ENCODE measurements at regions not wholly inside any gene's neighbourhood (a gene's known extent, or its start where the extent isn't known, plus 50 kb on each side); places are given as distances from the start of the nearest gene placed in this dataset.

DNA sequence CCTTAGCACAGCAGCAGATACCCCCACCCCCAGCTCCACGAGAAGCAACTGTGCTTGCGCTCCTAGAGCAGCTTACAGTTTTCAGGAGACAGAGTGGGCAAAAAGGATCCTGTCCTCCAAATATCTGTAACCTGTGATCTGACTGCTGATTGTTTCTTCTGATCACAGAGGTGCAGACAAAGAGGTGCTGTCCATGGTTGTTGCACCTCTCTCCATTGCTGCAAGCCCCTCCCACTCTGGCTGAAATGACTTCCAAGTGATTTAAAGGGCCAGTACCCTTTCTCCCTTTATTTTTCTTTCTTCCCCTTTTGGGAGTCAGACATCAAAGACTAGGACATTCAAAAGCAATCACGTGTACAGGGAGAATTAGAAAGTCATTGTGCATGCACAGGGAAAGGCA lies 205.3 kb upstream of the GEMIN8 start:
- no peak for ATAC-seq
- 49% methylated on average over 3 of the region's 3 CpGs for WGBS (ENCODE audit: insufficient coverage)
- H3K27ac Mint-ChIP-seq: no peak overlapping the region
- peaks cover 0 to 9% of the 10 kb centered on the region in 2 donors for H3K9me3 Mint-ChIP-seq
- no peaks in the 10 kb centered on the region for H3K27me3 ChIP-seq (ENCODE audit: control insufficient read depth, insufficient read depth, low read length)
- no peak for DNase-seq
- no peak overlapping the region for H3K4me3 ChIP-seq (ENCODE audit: low read length)
- H3K27ac ChIP-seq (ENCODE audit: low read length): no peak overlapping the region
- H3K4me3 Mint-ChIP-seq: no peak overlapping the region
- TF ChIP-seq, protein P1, sequence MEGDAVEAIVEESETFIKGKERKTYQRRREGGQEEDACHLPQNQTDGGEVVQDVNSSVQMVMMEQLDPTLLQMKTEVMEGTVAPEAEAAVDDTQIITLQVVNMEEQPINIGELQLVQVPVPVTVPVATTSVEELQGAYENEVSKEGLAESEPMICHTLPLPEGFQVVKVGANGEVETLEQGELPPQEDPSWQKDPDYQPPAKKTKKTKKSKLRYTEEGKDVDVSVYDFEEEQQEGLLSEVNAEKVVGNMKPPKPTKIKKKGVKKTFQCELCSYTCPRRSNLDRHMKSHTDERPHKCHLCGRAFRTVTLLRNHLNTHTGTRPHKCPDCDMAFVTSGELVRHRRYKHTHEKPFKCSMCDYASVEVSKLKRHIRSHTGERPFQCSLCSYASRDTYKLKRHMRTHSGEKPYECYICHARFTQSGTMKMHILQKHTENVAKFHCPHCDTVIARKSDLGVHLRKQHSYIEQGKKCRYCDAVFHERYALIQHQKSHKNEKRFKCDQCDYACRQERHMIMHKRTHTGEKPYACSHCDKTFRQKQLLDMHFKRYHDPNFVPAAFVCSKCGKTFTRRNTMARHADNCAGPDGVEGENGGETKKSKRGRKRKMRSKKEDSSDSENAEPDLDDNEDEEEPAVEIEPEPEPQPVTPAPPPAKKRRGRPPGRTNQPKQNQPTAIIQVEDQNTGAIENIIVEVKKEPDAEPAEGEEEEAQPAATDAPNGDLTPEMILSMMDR (IDR thresholded peaks at IDR 0.05): no peak
- no peaks in the 10 kb centered on the region for H3K36me3 ChIP-seq (ENCODE audit: control insufficient read depth, insufficient read depth, low read length)
- H3K4me1 ChIP-seq (ENCODE audit: control insufficient read depth, insufficient read depth, low read length): no peaks in the 10 kb centered on the region
- H3K36me3 Mint-ChIP-seq: no peaks in the 10 kb centered on the region
- intact Hi-C loops (cut with micrococcal nuclease): no loop called here
- H3K9me3 ChIP-seq (ENCODE audit: control insufficient read depth, insufficient read depth, low read length): no peaks in the 10 kb centered on the region
- H3K4me1 Mint-ChIP-seq: no peaks in the 10 kb centered on the region
- H3K27me3 Mint-ChIP-seq (ENCODE audit: low read depth in 2 of 2): no peaks in the 10 kb centered on the region

DNA sequence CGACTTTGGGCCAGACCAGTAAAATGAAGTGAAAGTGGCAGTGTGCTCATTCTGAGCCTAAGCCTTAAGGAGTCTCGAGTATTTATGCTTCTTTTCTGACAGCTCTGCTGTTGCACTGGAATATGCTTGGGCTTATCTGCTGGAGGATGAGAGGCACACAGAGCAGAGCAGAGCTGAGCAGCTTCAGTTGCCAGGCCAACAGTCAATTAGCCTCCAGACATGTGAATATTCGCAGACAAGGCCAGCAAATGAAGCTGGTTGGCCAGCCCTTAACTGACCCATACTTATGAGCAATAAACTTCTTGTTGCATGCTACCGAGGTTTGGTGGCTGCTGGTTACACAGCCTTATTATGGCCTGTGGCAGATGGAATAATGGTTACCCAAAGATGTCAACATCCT lies 203.0 kb upstream of the GEMIN8 start:
- Histone ChIP-seq H3K4me1 (ENCODE audit: control insufficient read depth, insufficient read depth, low read length) (no peaks in the 10 kb centered on the region), H3K9me3 (ENCODE audit: control insufficient read depth, insufficient read depth, low read length) (no peaks in the 10 kb centered on the region), H3K36me3 (ENCODE audit: control insufficient read depth, insufficient read depth, low read length) (no peaks in the 10 kb centered on the region), H3K4me3 (ENCODE audit: low read length) (no peak overlapping the region), H3K27me3 (ENCODE audit: control insufficient read depth, insufficient read depth, low read length) (no peaks in the 10 kb centered on the region), H3K27ac (ENCODE audit: low read length) (no peak overlapping the region)
- ATAC-seq: no peak
- Mint-ChIP-seq H3K36me3 (no peaks in the 10 kb centered on the region), H3K4me1 (no peaks in the 10 kb centered on the region), H3K9me3 (peaks cover 0 to 8% of the 10 kb centered on the region in 2 donors), H3K4me3 (no peak overlapping the region), H3K27ac (no peak overlapping the region), H3K27me3 (ENCODE audit: low read depth in 2 of 2) (no peaks in the 10 kb centered on the region)
- intact Hi-C loops (cut with micrococcal nuclease): no loop called here
- 79% methylated on average over 3 of the region's 4 CpGs for WGBS (ENCODE audit: insufficient coverage)
- no peak for DNase-seq
- TF ChIP-seq, protein P1 (IDR thresholded peaks at IDR 0.05): no peak

DNA sequence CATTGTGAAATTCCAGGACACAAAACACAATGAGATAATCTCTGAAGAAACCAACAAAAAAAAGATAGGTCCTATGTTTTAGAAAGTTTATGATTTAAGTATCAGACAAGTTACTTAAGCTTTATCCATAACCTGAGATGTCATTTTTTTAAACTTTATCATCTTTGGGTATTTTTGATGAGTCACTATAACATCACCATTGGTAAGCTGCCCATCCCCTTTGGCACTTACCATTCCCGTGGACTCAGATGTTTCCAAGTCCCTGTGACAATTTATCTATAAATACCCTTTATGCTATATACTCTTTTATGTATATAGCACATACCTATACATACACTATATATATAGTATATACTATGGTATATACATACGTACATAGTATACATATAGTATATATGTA lies 198.9 kb upstream of the GEMIN8 start:
- Mint-ChIP-seq H3K4me3 (no peak overlapping the region), H3K9me3 (peaks cover 2 to 3% of the 10 kb centered on the region in 2 donors), H3K27ac (no peak overlapping the region), H3K27me3 (ENCODE audit: low read depth in 2 of 2) (no peaks in the 10 kb centered on the region), H3K4me1 (no peaks in the 10 kb centered on the region), H3K36me3 (no peaks in the 10 kb centered on the region)
- TF ChIP-seq, protein P1 (IDR thresholded peaks at IDR 0.05): no peak
- DNase-seq (no peak), ATAC-seq (no peak)
- Histone ChIP-seq H3K9me3 (ENCODE audit: control insufficient read depth, insufficient read depth, low read length) (no peaks in the 10 kb centered on the region), H3K27ac (ENCODE audit: low read length) (no peak overlapping the region), H3K4me1 (ENCODE audit: control insufficient read depth, insufficient read depth, low read length) (no peaks in the 10 kb centered on the region), H3K27me3 (ENCODE audit: control insufficient read depth, insufficient read depth, low read length) (no peaks in the 10 kb centered on the region), H3K4me3 (ENCODE audit: low read length) (no peak overlapping the region), H3K36me3 (ENCODE audit: control insufficient read depth, insufficient read depth, low read length) (no peaks in the 10 kb centered on the region)
- no CpG with 5 or more reads among the region's 2 CpGs for WGBS (ENCODE audit: insufficient coverage)
- intact Hi-C loops (cut with micrococcal nuclease): no loop called here

DNA sequence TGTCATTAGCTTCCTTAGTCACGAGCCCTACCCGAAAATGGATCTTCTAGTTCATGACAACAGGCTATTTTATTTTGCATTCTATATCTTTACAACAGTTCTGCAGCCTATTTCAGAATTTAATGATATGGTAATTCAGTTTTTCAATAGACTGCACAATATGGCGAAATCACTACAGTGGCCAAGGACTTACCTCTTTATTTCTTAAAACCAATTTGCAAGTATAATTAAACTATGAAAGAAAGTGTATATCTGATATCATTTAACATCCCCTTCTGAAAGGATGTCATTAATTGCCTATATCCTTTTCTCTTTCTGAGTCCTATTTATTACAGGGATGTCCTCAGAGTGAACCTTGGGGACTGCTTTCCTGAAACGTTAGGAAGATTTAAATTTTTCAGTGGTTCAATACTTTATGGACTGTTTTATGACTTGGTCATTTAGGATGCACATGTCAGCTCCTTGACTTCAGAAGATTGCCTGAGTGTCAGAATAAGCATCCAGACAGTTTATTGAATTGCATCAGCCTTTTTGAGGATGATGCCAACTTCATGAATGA lies 190.8 kb upstream of the GEMIN8 start:
- no peak overlapping the region for H3K4me3 ChIP-seq (ENCODE audit: low read length)
- no peak overlapping the region for H3K27ac Mint-ChIP-seq
- intact Hi-C loops (cut with micrococcal nuclease): no loop called here
- no peaks in the 10 kb centered on the region for H3K4me1 Mint-ChIP-seq
- H3K27ac ChIP-seq (ENCODE audit: low read length): no peak overlapping the region
- H3K27me3 ChIP-seq (ENCODE audit: control insufficient read depth, insufficient read depth, low read length): no peaks in the 10 kb centered on the region
- 76% methylated on average over 2 of the region's 4 CpGs for WGBS (ENCODE audit: insufficient coverage)
- ATAC-seq: no peak
- H3K4me1 ChIP-seq (ENCODE audit: control insufficient read depth, insufficient read depth, low read length): no peaks in the 10 kb centered on the region
- H3K36me3 ChIP-seq (ENCODE audit: control insufficient read depth, insufficient read depth, low read length): no peaks in the 10 kb centered on the region
- TF ChIP-seq, protein P1 (IDR thresholded peaks at IDR 0.05): no peak
- DNase-seq: no peak
- no peaks in the 10 kb centered on the region for H3K36me3 Mint-ChIP-seq
- no peaks in the 10 kb centered on the region for H3K9me3 ChIP-seq (ENCODE audit: control insufficient read depth, insufficient read depth, low read length)
- no peaks in the 10 kb centered on the region for H3K27me3 Mint-ChIP-seq (ENCODE audit: low read depth in 2 of 2)
- peaks cover 2 to 4% of the 10 kb centered on the region in 2 donors for H3K9me3 Mint-ChIP-seq
- no peak overlapping the region for H3K4me3 Mint-ChIP-seq

Measured in natural killer cell (primary cell).